RWPE2 (cell line): ENCODE measurements at regions not wholly inside any gene's neighbourhood (a gene's known extent, or its start where the extent isn't known, plus 50 kb on each side); places are given as distances from the start of the nearest gene placed in this dataset.

Experiments used
- ATAC-seq: fragments of 200-7000 bp; cut with Tn5 transposase; 3 replicates; pipeline ENCODE4 v1.9.1; 2021; ENCODE audit warnings: low read depth
- DNase-seq: peaks from one replicate; pipeline ENCODE4 v3.0.0-alpha.2; 2020; ENCODE audit warnings: low spot score
- H3K27ac ChIP-seq: fragments of 450-650 bp; 2 replicates; pipeline ENCODE4 v1.5.1; 2017; ENCODE audit warnings: mild to moderate bottlenecking; ENCODE audit not compliant: poor library complexity, severe bottlenecking
- H3K27me3 ChIP-seq: fragments of 250-450 bp; sonication (Bioruptor Pico); 2 replicates; pipeline ENCODE4 v1.5.1; 2021; ENCODE audit warnings: mild to moderate bottlenecking, moderate library complexity; ENCODE audit not compliant: insufficient read depth, poor library complexity, severe bottlenecking
- H3K36me3 ChIP-seq: fragments of 250-450 bp; sonication (Bioruptor Pico); 2 replicates; pipeline ENCODE4 v1.5.1; 2020; ENCODE audit warnings: low read depth, mild to moderate bottlenecking, moderate library complexity
- H3K4me1 ChIP-seq: fragments of 250-450 bp; sonication (Bioruptor Pico); 2 replicates; pipeline ENCODE4 v1.5.1; 2021; ENCODE audit warnings: mild to moderate bottlenecking, moderate library complexity; ENCODE audit not compliant: insufficient read depth, poor library complexity, severe bottlenecking
- H3K4me3 ChIP-seq: fragments of 250-450 bp; sonication (Bioruptor Pico); 2 replicates; pipeline ENCODE4 v1.5.1; 2021; ENCODE audit warnings: mild to moderate bottlenecking, moderate library complexity; ENCODE audit not compliant: severe bottlenecking
- H3K9me3 ChIP-seq: fragments of 250-450 bp; sonication (Bioruptor Pico); 2 replicates; pipeline ENCODE4 v1.5.1; 2021; ENCODE audit warnings: mild to moderate bottlenecking, moderate library complexity; ENCODE audit not compliant: severe bottlenecking
- TF ChIP-seq, protein P1 (sequence below): fragments of 450-650 bp; IDR thresholded peaks from one replicate; pipeline ENCODE4 v1.5.1; 2017; ENCODE audit warnings: mild to moderate bottlenecking, moderate library complexity; ENCODE audit not compliant: poor library complexity, severe bottlenecking

DNA sequence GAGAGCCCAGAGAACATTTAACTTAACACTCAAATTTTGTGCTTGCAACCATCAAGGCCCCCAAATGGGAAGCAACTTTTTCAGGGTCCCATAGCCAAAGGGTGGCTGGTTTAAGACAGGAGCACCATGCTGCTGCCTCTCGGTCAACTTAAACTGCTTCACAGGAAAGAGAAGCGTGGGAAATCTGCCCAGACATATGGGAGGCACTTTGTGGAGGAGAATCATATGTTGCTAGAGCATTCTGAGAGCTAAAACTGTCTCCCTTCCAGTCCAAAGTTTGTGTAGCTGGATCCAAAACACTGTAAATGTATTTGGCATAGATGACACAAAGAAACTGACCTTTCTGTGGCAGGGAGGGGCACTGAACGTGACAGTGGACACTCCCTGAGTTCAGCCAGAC is 305.9 kb upstream of the RORA start:
- H3K27ac ChIP-seq: no peak overlapping the region
- ATAC-seq: no peak
- TF ChIP-seq, protein P1, sequence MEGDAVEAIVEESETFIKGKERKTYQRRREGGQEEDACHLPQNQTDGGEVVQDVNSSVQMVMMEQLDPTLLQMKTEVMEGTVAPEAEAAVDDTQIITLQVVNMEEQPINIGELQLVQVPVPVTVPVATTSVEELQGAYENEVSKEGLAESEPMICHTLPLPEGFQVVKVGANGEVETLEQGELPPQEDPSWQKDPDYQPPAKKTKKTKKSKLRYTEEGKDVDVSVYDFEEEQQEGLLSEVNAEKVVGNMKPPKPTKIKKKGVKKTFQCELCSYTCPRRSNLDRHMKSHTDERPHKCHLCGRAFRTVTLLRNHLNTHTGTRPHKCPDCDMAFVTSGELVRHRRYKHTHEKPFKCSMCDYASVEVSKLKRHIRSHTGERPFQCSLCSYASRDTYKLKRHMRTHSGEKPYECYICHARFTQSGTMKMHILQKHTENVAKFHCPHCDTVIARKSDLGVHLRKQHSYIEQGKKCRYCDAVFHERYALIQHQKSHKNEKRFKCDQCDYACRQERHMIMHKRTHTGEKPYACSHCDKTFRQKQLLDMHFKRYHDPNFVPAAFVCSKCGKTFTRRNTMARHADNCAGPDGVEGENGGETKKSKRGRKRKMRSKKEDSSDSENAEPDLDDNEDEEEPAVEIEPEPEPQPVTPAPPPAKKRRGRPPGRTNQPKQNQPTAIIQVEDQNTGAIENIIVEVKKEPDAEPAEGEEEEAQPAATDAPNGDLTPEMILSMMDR: no peak

DNA sequence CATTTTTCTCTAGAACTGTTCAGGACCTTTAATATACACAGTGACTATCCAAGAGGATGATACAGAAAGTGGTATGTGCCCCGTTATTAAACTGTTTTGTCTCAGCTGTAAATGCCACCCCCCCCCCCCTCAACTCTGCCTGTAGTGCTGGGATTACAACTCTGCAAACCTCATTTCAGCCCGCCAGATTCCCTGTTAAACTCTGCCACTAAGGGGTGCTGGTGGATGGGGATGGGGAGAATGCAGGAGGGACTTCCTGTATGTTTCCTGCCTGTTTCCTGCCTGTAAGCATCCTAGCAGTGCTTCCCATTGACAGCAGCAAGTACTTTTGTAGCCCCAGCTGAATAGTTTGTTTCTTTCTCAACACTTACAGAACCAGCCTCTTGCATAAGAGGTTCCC is 301.7 kb upstream of the RORA start:
- Histone ChIP-seq H3K4me3 (no peak overlapping the region), H3K27ac (no peak overlapping the region), H3K9me3 (no peaks in the 10 kb centered on the region), H3K27me3 (no peaks in the 10 kb centered on the region), H3K36me3 (no peaks in the 10 kb centered on the region), H3K4me1 (no peaks in the 10 kb centered on the region)
- ATAC-seq: peak; percentile 67
- TF ChIP-seq, protein P1: peak; percentile 59
- DNase-seq: no peak

More for the DNA sequence above, 305.9 kb upstream of the RORA start:
- DNase-seq: no peak
- Histone ChIP-seq H3K9me3 (no peaks in the 10 kb centered on the region), H3K36me3 (no peaks in the 10 kb centered on the region), H3K4me1 (no peaks in the 10 kb centered on the region), H3K4me3 (no peak overlapping the region), H3K27me3 (peaks cover 26% of the 10 kb centered on the region)

DNA sequence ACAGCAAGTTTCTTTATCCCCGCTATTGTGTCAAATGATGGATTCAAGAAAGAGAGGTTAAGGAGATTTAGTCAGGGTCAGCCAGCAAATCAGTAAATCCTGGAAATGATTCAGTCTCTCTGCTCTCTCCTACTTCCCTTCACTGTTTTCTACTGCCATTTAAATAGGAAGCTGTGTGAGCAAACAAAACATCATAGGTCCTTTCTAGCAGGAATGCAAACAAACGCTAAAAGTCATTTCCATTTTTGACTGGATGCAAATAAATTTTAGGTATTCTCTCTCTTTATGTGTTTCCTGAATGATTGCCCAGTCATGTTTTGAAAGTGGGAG is 299.4 kb upstream of the RORA start:
- Histone ChIP-seq H3K4me1 (no peaks in the 10 kb centered on the region), H3K27ac (no peak overlapping the region), H3K9me3 (no peaks in the 10 kb centered on the region), H3K4me3 (no peak overlapping the region), H3K36me3 (no peaks in the 10 kb centered on the region), H3K27me3 (peaks cover 9% of the 10 kb centered on the region)
- TF ChIP-seq, protein P1: no peak
- no peak for DNase-seq
- no peak for ATAC-seq

DNA sequence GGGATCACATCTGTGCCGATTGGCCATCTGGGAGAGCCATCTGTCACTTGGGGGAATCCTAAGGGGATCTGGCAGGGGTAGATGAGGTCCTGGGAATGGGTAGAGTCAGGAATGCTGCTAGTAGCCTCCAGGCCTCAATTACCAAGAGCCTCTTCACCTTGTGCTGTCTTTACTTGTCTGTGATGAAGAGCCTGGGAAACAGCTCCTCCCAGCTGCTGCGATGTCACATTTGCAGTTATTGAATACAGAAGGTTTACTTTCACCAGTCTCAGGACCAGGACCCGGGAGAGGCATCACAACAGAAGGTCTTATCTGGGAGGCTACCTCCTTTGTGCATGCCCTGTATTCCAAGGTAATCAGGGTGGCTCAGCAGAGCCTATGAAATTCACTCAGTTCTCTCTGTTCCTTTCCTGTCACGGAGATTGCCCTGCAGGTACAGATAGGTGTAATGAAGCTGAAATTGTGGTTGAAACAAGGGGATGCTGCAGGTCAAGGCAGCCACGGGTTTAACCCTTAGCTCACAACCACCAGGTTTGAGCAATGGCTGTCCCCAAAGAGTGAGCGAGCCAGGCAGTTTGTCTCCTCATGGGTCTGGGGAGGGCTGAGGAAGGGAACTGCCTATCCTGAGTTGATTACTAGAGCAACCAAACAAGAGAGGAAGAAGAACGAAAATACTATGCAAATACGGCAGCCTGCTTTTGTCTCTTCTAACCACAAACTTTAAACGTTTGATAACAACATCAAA is 298.9 kb upstream of the RORA start:
- Histone ChIP-seq H3K27me3 (peaks cover 9% of the 10 kb centered on the region), H3K4me3 (no peak overlapping the region), H3K9me3 (no peaks in the 10 kb centered on the region), H3K4me1 (no peaks in the 10 kb centered on the region), H3K36me3 (no peaks in the 10 kb centered on the region), H3K27ac (no peak overlapping the region)
- TF ChIP-seq, protein P1: no peak
- DNase-seq (no peak), ATAC-seq (0 out of 3 replicates have a peak, but pooled peaks have one; percentile 11)

DNA sequence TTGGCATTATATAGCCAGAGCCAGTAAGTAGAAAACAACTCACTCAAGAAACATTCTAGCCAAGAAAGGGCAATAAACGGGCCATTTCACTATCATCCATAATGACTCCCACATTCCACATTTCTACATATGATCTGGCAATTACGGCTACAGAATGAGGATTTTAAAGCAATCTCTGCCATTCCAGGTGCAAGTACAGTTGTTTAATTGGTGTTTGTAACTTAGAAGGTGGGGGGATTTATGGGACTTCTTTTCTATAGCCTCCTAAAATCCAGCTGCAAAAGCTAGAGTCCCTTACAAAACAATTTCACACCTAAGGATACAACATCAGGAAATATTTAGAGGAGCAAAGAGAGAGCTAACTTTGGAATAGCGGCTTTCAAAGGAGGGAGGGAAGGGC is 295.4 kb upstream of the RORA start:
- Histone ChIP-seq H3K27me3 (peaks cover 9% of the 10 kb centered on the region), H3K9me3 (no peaks in the 10 kb centered on the region), H3K27ac (no peak overlapping the region), H3K4me3 (no peak overlapping the region), H3K4me1 (no peaks in the 10 kb centered on the region), H3K36me3 (no peaks in the 10 kb centered on the region)
- DNase-seq: no peak
- TF ChIP-seq, protein P1: no peak
- no peak for ATAC-seq
